ENCODE measurements at regions not wholly inside any gene's neighbourhood (a gene's known extent, or its start where the extent isn't known, plus 50 kb on each side); places are given as distances from the start of the nearest gene placed in this dataset.

DNA sequence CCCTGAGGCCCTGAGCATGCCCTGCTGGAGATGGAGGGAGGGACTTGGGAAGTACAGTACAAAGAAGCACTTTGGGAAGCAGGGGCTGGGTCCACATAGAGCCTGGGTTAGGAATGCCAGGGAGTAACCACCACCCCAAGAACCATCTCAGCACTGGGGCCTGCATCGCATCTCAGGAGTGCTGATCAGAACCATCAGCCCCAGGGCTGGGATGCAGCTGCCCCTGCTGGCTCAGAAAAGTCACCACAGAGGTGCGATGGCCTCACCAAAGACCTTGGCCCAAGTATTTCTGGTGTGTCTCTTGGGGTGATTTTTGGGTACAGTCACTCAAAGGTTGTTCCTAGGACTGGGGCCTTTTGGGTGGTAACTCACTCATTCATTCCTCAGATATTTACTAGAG, 236.8 kb upstream of the MVB12B start:
- no peak for DNase-seq (ENCODE audit: low spot score)

DNA sequence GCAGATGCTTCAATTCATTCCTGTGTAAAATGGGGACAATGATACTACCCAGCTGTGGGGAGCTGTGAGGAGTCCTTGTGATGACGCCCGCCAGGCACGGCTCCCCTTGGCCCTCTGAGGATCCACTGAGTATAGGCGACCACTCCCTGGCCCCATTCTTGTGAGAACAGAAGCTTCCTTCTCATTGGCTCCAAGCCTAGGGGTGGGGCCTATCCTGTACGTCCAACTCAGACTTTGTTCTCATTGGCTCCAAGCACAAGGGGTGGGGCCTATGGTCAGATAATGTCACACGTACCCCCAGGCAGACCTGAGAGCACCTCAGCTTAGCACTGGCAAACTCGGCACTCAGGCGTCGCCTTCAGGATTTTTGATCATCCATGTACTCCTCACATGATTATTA, 232.9 kb upstream of the MVB12B start:
- no peak for DNase-seq (ENCODE audit: low spot score)

DNA sequence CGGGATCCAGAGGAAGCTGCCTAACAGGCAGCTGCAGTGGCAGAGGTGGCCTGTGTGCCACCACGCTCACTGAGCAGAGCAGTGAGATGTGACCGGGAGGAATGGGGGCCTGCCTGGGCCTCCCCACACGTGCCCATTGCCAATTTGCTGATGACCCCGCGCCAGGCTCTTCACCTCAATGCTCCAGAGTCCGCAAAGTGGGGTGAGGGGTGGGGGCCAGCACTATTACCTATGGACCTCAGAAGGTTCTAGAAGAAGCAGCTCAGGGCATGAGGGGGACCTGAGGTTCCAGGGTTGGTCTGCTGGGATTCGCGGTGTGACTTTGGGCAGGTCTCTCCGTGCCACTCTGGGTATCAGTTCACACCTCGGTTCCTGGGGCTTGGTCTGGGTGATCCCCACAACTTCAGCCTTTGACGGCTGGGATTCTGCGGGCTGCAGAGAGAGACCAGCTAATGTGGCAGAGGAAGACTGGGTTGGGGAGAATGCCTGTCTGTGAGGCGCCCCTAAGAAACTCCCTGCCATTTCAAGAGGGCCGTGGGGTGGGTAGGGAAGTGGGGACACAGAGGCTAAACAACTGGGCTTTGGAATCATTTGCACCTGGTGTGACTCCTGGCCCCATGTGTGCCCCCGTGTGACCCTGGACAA, 231.0 kb upstream of the MVB12B start:
- no peak for DNase-seq (ENCODE audit: low spot score)

DNA sequence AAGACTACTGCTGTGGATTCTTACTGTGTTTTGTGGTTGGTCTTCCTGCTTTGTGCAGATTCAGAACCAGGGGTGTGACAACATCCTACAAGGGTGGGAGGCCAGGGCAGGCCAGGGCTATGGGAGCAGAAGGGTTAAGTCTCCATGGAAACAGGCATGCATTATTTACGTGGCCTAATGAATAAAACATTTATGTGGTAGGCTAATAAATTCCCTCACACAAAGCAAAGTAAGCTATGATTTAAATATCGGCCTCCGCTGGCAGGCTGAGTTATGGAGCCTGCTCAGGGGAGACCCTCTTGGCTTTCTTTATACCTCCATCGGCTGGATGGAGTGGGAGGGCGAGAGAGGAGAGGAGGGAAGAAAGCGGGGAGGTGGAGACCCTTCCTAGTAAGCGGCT, 230.3 kb upstream of the MVB12B start:
- no peak for DNase-seq (ENCODE audit: low spot score)

DNA sequence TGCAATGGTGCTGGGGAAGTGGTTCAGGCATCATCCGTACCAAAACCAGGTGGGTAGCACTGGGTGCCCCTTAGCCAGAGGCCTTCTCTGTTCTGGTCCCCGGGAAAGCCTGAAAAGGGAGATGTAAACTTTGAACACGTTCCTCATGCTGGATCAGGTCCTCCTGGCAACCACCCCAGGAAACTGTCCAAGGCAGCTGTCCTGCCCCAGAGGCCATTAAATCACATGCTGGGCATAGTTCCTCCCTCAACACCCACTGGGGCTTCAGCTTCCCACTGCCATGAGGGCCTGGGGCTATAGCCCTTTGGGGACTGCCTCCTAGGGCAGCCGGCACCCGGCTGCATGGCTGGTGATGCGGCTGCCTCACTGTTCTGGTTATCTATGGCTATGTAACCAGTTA, 228.9 kb upstream of the MVB12B start:
- no peak for DNase-seq (ENCODE audit: low spot score)

DNA sequence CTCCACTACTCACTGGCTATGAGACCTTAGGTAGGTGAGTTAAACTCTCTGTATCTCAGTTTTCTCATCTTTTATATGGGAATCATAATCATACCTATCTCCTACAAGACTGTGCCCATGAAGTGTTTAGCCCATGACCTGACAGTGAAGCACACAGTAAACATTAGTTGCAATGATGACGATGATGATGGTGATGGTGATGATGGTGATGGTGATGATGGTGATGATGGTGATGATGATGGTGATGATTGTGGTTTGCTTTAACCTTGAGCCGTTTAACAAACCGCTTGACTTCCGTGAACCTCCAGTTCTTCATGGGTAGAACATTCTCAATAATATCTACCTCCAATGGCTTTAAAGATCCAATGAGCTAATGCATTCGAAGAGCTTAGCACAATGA, 220.2 kb upstream of the MVB12B start:
- no peak for DNase-seq (ENCODE audit: low spot score)

DNA sequence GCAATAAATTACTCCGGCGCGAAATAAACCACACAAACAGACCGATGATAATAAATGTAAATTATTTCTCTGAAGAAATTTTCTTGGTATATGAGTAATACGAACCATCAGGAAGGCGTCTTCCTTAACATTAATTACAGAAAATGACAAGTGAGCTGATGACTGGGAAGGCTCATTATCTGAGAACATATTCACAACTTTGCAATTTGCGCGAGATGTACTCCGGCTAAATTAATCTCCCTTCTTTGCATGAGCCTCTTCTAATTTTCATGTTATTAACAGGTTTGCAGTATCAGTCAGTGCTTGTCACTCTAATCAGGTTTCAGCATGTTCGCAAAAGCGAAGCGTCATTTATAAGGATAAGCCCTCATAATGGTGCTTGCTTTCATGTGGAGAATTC, 218.9 kb upstream of the MVB12B start:
- no peak for DNase-seq (ENCODE audit: low spot score)

DNA sequence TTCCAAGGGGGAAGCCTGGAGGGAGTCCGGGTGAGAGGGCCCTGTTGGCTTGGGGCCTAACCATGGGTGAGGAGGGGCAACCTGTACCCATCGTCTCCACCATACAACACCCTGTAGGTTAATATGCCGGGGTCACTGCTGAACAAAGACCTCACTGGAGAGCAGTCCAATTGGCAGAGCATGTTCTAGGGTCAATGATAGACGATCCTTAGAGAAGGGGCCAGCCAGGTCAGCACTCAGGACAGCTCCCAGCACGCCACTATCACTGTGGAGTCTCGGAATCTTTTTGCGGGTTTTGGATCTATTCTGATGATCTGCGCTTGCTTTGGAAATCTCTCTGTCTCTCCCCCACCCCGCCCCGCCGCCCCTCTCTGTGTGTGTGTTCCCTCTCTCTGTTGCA, 218.4 kb upstream of the MVB12B start:
- no peak for DNase-seq (ENCODE audit: low spot score)

DNA sequence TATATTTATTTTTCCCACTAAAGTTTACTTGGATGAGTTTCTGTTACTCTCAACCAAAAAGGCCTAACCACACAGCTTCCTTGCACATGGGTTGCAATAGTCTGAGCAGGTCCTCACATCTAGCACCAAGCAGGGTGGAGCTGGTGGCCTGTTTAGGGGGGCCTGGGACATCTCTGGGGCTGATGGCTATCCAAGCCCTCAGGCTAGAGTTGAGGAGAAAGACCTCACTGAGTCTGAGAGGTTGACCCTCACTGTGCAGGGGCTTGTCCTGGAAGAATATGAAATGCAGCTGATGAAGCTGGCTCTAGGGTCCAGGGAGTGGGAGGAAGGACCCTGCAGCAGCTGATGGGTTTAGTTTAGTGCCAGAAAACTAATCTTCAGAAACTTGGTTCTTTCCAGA, 217.1 kb upstream of the MVB12B start:
- no peak for DNase-seq (ENCODE audit: low spot score)

DNA sequence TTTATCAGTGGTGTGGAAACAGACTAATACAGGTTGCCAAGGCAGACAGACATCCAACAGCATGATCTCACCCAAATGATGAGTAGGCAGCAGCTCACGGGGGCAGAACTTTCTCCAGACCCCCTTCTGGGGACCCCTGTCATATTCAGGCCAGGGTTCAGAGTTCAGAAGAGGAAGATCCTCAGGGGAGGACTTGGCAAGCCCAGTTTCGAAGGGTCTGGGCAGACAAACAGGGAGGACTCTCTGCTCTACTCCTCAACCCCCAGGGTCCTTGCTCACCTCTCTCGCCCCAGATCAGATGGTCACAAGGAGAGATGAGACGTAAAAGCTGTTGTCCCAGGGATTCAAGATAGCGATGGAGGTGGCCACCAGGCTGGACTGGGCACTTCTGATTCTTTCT, 215.1 kb upstream of the MVB12B start:
- no peak for DNase-seq (ENCODE audit: low spot score)

DNA sequence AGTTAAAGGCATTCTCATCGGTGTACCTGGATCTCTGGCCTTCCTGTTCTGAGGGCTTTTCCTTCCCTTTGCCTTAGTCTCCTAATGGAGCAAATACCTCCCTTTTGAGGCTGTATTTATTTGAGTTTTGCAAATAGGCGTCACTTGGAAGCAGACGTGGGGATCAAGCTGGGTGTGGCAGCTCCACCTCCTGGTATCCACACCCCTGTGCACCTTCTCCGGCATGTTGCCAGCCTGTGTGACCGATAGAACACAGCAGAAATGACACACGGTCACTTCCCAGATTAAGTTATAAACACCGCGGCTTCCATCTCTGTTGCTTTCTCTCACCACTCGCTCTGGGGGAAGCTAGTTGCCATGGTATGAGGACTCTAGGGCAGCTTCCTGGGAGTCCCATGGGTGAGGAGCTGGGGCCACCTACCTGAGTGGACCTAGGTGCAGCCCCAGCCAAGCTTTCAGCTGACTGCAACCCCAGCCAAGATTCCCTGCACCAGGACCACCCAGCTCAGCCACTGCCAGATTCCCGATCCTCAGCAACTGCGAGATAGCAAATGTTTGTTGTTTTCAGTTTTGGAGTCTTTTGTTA, 214.4 kb upstream of the MVB12B start:
- DNase-seq (ENCODE audit: low spot score): no peak

DNA sequence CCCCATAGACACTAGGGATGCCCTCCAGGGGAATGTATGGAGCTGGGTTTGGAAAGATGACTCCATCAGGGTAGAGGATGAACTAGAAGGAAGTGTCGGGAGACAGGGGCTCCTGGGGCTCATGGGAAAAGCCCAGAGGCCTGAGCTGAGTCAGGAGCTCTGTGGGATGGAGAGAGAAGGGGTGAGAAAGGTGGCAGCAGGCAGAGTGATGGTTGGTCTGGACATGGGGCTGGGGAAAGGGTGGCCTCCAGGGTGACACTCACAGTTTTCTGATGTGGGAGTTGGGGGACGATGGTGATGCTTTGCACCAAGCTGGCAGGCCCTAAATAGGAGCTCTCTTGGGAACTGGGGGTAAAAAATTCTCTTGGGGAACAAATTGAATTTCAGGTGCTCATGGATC, 213.5 kb upstream of the MVB12B start:
- no peak for DNase-seq (ENCODE audit: low spot score)

DNA sequence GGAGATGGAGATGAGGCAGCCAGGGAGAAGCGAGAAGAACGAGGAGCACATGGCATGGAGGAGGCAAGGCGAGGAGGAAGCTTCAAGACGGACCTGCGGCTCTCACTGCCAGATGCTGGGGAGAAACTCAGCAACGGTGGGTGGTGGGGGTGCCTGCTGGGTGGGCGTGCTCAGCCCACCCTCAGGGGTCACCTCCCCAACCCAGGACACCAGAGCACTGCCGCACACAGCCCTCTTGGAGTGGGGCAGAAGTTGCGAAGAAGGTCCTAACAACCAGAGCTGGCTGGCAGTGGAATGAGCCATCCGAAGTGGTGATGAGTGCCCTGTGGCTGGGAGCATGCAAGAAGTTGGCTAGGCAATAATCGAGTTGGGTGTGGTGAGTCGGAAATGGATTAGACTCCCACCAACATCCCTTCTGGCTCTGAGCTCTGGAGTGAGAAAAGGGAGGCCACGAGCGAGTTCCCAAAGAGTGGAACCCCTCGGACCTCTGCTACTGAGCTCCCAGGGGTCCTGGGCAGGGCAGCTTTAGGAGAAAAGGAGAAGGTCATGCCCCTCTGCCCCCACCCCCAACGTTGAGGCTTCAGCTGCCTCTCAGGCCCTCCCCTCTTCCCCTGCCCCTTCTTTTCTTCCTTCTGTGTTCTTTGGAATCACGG, 212.7 kb upstream of the MVB12B start:
- no peak for DNase-seq (ENCODE audit: low spot score)

DNA sequence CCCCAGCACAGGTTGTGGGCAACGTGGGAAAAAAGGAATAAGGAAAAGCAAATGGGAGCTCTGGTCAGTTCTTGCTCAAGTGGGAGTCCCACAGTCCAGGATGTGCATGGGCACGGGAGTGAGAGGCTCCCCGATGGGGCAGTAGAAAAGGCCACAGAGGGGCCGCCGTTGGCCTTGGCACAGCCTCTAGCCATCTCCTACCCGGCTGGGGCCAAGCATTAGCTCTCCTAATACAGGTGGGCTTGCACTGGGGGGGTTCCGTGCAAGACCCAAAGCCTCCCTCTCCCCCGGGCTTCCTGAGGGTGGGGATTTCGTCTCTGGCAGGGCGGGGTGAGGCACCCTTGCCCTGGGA, 212.2 kb upstream of the MVB12B start:
- no peak for DNase-seq (ENCODE audit: low spot score)

DNA sequence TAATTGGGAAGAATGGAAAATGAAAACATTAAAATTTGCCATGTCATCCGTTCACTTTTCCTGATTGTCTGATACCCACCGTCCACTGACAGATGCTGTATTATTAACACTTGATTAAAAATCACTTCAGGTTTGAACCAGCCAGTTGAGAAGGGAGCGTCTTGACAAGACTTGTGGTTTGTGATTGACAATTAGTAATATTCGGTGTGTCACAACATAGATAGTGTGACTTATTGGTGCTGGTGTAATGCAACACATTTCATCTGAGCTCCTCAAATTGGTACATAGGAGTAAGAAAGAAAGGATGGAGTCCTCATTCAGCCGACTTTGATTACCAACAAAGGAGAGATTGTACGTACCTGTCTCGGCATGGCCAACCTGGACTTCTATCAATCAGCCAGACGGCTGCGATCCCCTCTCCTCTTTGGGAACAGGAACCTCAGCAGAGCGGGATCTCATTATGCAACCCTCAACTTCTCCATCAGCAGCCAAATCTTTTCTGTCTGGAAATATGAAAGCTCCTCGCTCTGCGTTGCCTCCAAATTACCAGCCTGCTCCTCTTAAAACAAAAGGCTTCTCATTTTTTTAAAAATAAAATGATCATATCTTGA, 211.7 kb upstream of the MVB12B start:
- DNase-seq (ENCODE audit: low spot score): no peak

DNA sequence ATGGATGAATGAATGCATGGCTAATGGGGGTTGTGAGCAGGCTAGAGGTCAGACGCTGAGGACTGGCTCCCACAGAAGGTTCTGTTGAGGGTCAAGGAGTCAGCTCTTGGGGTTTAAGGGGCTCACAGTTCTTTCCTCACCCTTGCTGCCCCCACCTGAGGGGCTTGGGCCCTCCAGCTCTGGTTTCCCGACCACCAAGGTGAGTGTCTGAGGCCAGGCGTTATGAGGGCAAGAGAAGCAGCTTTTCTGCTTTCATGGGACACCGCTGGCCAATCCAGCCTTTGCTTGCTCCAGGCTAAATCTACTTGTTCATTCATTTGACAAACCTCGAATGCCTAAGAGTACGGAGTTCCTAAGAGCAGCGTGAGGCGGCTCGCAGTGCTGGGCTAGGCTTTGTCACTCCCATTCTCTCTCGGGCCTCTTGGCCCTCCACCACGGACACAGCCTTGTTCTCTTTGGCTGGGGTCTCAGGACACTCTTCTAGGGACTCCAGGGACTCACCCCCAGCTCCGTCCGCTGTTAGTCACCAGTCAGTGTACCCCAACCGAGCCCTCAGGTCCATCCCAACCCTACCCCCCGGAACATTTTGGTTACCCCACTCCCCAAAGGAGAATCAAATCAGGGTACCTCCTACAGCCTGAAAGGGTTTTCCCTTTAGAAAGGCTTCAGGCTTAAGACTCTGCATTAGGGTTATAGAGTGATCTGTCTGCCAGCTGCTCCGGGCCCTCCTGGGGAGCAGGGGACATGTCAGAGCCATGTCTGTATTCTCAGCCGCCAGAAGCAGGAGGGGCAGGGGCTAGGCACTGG, 210.1 kb upstream of the MVB12B start:
- no peak for DNase-seq (ENCODE audit: low spot score)

DNA sequence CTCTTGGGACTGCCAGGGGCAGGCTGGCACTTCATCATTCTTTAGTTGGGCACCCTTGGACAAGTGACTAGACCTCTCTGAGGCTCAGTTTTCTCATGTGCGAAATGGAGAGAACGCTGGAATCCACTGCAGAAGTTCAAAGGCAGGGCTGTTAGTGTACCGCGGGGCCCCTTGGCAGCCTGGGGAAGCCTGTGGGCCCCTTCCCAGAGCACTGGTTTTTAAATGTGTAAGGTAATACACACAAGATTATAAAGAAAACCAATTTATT, 209.5 kb upstream of the MVB12B start:
- DNase-seq (ENCODE audit: low spot score): no peak

DNA sequence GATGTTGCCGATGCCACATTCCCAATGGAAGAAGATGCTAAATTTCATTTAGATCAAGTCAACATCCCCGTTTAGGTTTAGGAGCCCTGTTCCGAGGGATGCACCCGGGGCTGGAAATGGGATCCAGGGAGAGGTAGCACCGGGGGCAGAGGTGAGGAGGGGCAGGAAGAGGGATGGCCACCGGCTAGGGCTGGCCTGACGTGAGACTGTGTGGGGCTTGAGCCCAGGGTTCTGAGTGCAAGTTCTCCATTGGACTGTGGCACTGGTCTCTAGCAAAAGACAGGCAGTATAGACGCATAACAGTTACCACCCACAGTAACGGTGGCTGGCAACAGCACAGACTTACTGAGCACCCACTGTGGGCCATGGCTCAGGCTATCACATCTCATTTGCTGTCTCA, 209.0 kb upstream of the MVB12B start:
- DNase-seq (ENCODE audit: low spot score): no peak

DNA sequence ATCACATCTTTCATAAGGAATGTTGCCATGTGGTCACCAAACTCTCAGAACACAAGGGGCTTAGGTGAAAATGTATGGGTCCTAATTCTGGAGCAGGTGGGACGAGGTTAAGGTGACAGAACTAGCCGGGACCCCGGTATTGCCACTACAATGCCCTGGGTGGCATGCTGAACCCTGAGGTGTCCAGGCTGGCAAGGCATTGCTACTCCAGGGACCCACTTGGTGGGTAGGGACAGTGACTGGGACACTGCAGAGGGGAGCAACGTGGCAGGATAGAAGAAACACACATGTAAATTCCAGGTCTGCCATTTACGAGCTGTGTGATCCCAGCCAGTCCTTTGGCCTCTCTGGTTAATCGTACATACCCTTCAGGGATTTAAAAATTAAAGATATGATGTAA, 206.9 kb upstream of the MVB12B start:
- DNase-seq (ENCODE audit: low spot score): no peak

DNA sequence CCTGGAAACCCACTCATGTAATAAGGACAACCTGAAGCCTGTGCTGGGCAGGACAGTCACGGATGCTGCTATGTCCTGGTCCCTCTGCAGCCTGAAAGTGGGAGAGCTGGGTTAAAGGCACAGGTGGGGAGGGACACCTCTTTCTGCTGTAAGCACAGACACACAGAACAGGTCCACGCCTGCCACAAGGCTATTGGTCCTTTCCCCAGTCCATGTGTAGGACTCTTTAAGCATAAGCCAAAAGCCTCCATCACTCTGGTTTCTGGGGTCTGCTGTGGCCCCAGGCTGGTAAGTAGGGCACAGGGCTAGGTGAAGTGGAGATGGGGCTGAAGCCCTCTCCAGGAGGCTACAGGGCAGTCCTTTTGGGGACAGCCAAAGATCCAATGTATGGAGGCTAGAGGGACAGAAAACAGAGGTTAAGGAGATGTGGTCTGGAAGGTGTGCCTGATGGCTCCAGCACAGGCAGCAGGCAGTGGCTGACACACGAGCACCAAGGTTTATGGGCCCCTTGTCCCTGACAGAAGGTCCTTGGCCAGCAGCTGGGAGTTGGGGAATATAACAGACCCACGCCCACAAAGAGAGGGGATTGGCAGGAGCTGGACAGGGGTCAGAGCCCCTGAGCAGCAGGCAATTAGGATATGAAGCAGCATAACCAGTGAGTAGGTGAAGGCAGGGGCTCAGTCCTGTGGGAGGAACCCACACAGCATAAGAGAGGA, 203.6 kb upstream of the MVB12B start:
- DNase-seq (ENCODE audit: low spot score): no peak

DNA sequence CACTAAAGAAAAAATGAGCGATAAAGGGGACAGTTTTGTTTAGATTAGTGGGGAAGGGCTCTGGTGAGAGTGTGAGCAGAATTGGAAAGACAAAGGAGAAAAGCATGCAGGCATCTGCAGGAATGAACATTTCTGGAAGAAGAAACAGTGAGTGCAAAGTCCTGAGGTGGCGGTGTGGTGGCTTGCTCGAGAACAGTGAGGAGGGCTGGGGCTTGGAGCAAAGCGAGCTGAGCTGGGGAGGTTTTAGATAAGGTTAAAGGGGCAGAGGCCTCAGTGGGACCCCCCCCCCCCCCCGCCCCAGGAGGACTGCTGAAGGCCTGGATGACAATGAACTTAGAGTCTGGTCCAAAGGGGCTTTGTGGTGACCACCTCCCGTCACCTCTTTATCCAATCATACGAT, 202.7 kb upstream of the MVB12B start:
- DNase-seq (ENCODE audit: low spot score): no peak

DNA sequence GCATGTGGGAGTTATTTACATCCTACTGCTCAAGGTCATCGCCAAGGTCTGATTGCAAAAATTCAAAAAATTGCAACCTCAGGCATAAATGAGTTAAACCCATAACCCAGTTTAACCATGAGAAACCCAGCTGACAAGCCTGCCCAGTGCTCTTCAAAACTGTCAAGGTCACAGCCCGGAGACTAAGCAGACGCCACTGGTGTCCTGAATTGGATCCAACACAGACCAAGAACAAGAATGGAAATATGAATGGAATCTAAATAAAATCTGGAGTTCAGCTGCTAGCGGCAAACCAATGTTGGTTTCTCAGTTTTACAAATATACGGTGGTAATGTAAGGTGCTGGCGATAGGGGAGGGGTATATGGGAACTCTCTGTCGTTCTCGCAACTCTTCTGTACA, 201.5 kb upstream of the MVB12B start:
- DNase-seq (ENCODE audit: low spot score): no peak
